Activated naive CD8-positive, alpha-beta T cell treated with anti-CD3 and anti-CD28 coated beads for 36 hours (primary cell): ENCODE measurements at regions not wholly inside any gene's neighbourhood (a gene's known extent, or its start where the extent isn't known, plus 50 kb on each side); places are given as distances from the start of the nearest gene placed in this dataset.

ENCODE experiments used
- DNase-seq: peaks from one replicate; pipeline ENCODE4 v3.0.0; 2021
- H3K27ac Mint-ChIP-seq: one replicate; pipeline ENCODE4 v1.8.0; 2022; ENCODE audit warnings: mild to moderate bottlenecking, moderate library complexity, mixed read lengths
- H3K27me3 Mint-ChIP-seq: one replicate; pipeline ENCODE4 v1.8.0; 2022; ENCODE audit warnings: mild to moderate bottlenecking, mixed read lengths
- H3K36me3 Mint-ChIP-seq: one replicate; pipeline ENCODE4 v1.8.0; 2021; ENCODE audit warnings: mild to moderate bottlenecking, mixed read lengths
- H3K4me1 Mint-ChIP-seq: one replicate; pipeline ENCODE4 v1.8.0; 2021; ENCODE audit warnings: mixed read lengths
- H3K4me3 Mint-ChIP-seq: one replicate; pipeline ENCODE4 v1.8.0; 2022; ENCODE audit warnings: mild to moderate bottlenecking, moderate library complexity, mixed read lengths
- H3K9me3 Mint-ChIP-seq: one replicate; pipeline ENCODE4 v1.8.0; 2022; ENCODE audit warnings: mixed read lengths

DNA sequence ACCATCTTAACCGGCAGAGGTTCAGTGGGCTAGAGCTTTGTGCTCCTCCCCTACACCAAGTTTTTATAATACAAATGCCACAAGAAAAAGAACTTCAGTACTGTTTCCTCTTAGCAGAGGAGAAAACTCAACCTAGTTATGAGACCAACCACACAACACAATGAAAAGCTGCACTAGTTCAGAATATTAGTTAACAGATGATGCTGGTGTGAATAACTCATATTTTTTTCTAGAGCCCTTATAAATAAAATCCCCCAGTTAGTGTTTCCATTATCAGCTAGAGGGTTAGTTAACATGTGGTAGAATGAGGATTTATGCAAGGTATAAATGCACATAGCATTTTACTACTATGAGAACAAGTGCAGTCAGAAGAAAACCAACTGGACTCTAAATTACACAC is 61.9 kb upstream of the AMN1 start:
- Mint-ChIP-seq H3K4me3 (no peak overlapping the region), H3K27me3 (no peaks in the 10 kb centered on the region), H3K4me1 (peaks cover 23% of the 10 kb centered on the region), H3K36me3 (no peaks in the 10 kb centered on the region), H3K9me3 (peaks cover 9% of the 10 kb centered on the region), H3K27ac (no peak overlapping the region)
- DNase-seq: no peak

DNA sequence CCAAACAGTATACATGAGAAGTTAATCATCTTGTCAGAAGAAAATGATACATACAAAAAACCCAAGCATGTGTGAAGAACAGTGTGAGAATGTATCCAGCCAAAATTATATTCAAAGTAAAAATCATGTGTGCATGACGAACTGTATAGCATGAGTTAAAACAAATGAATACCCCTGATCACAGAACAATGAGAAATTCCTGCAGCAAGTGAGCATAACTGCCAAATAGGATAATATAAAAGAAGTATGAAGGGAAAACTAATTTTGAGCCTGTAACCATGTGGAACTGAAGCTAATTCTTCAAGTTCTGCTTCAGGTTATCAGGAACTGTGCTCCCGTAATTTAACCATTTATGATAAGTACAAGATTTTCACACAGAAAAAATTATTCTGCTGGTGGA is 56.5 kb upstream of the AMN1 start:
- Mint-ChIP-seq H3K9me3 (peaks cover 5% of the 10 kb centered on the region), H3K4me3 (no peak overlapping the region), H3K4me1 (peaks cover 10% of the 10 kb centered on the region), H3K27ac (no peak overlapping the region), H3K27me3 (no peaks in the 10 kb centered on the region), H3K36me3 (peaks cover 4% of the 10 kb centered on the region)
- DNase-seq: no peak

- H3K4me1 Mint-ChIP-seq: peaks cover 2% of the 10 kb centered on the region
- no peak overlapping the region for H3K27ac Mint-ChIP-seq
- H3K27me3 Mint-ChIP-seq: no peaks in the 10 kb centered on the region
- DNase-seq: no peak
- no peak overlapping the region for H3K4me3 Mint-ChIP-seq
- peaks cover 4% of the 10 kb centered on the region for H3K36me3 Mint-ChIP-seq
- H3K9me3 Mint-ChIP-seq: peaks cover 5% of the 10 kb centered on the region
Observed at GRCh38 chr12:31783996-31784645, 55.3 kb upstream of the AMN1 start.

- Mint-ChIP-seq H3K4me3 (no peak overlapping the region), H3K36me3 (peaks cover 4% of the 10 kb centered on the region), H3K4me1 (peaks cover 2% of the 10 kb centered on the region), H3K27me3 (no peaks in the 10 kb centered on the region), H3K27ac (no peak overlapping the region), H3K9me3 (peaks cover 5% of the 10 kb centered on the region)
- no peak for DNase-seq
Observed at GRCh38 chr12:31783556-31783955, 54.7 kb upstream of the AMN1 start.

DNA sequence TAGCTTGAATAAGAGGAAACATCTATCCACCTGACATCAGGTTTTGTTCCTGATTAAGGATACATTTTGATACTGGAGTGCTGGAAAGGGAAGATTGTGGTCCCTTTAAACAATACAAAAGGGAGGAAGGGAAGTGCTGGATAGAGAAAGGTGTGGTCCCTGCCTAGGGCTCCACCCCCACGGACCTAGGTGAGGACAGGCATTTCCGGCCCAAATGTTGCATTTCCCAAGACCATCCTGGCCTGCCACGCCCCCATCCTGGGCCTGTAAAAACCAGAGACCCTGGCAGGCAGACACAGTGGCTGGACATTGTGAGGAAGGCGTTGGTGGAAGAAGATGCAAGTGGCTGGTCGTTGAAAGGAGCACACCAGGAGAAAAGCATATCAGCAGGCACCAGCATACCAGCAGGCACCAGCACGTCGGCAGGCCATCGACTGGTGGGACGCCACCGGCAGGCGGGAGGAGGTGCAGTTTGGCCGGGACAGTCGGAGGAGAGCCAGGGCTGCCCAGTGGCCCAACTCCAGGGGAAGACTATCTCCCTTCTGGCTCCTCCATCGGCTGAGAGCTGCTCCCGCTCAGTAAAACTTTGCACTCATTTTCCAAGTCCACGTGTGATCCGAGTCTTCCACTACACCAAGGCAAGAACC is 53.2 kb upstream of the AMN1 start:
- no peak for DNase-seq
- Mint-ChIP-seq H3K4me1 (peaks cover 2% of the 10 kb centered on the region), H3K27ac (no peak overlapping the region), H3K27me3 (no peaks in the 10 kb centered on the region), H3K4me3 (no peak overlapping the region), H3K36me3 (peaks cover 4% of the 10 kb centered on the region), H3K9me3 (peaks cover 5% of the 10 kb centered on the region)

GRCh38 chr12:31780096-31780495 is 51.3 kb upstream of the AMN1 start:
- DNase-seq: no peak
- Mint-ChIP-seq H3K27ac (no peak overlapping the region), H3K27me3 (no peaks in the 10 kb centered on the region), H3K4me3 (no peak overlapping the region), H3K9me3 (peaks cover 5% of the 10 kb centered on the region), H3K36me3 (peaks cover 4% of the 10 kb centered on the region), H3K4me1 (no peaks in the 10 kb centered on the region)

GRCh38 chr12:31778687-31779086 is 49.9 kb upstream of the AMN1 start:
- Mint-ChIP-seq H3K36me3 (peaks cover 1% of the 10 kb centered on the region), H3K4me3 (no peak overlapping the region), H3K9me3 (peaks cover 2% of the 10 kb centered on the region), H3K4me1 (peaks cover 4% of the 10 kb centered on the region), H3K27ac (no peak overlapping the region), H3K27me3 (no peaks in the 10 kb centered on the region)
- no peak for DNase-seq
